ENCODE measurements at regions not wholly inside any gene's neighbourhood (a gene's known extent, or its start where the extent isn't known, plus 50 kb on each side); places are given as distances from the start of the nearest gene placed in this dataset.
"Not testable (repeated sequence)": the region's sequence is repeated elsewhere in the genome, so short reads cannot be mapped to it uniquely, and the experiment has no call there.

- Mint-ChIP-seq H3K36me3 (ENCODE audit: unreplicated experiment) (no peaks in the 10 kb centered on the region), H3K4me1 (ENCODE audit: unreplicated experiment) (no peaks in the 10 kb centered on the region), H3K9me3 (ENCODE audit: unreplicated experiment) (peaks cover 27% of the 10 kb centered on the region), H3K4me3 (ENCODE audit: unreplicated experiment) (no peak overlapping the region), H3K27ac (ENCODE audit: unreplicated experiment) (no peak overlapping the region), H3K27me3 (ENCODE audit: unreplicated experiment) (no peaks in the 10 kb centered on the region)
- no peak for TF ChIP-seq CTCF (IDR thresholded peaks at IDR 0.05)
- peak; percentile 73 for DNase-seq (ENCODE audit: extremely low spot score, unreplicated experiment)
Observed at GRCh38 chr17:34012709-34013375, 242.2 kb upstream of the CCL2 start.

GRCh38 chr17:34015253-34015652, 239.8 kb upstream of the CCL2 start:
- Mint-ChIP-seq H3K36me3 (ENCODE audit: unreplicated experiment) (no peaks in the 10 kb centered on the region), H3K27me3 (ENCODE audit: unreplicated experiment) (no peaks in the 10 kb centered on the region), H3K4me1 (ENCODE audit: unreplicated experiment) (no peaks in the 10 kb centered on the region), H3K4me3 (ENCODE audit: unreplicated experiment) (no peak overlapping the region), H3K27ac (ENCODE audit: unreplicated experiment) (no peak overlapping the region), H3K9me3 (ENCODE audit: unreplicated experiment) (peaks cover 33% of the 10 kb centered on the region)
- peak; percentile 53 for DNase-seq (ENCODE audit: extremely low spot score, unreplicated experiment)
- no peak for TF ChIP-seq CTCF (IDR thresholded peaks at IDR 0.05)

- no peak overlapping the region for H3K4me3 Mint-ChIP-seq (ENCODE audit: unreplicated experiment)
- DNase-seq (ENCODE audit: extremely low spot score, unreplicated experiment) = no peak
- H3K9me3 Mint-ChIP-seq (ENCODE audit: unreplicated experiment) = peaks cover 17% of the 10 kb centered on the region
- H3K4me1 Mint-ChIP-seq (ENCODE audit: unreplicated experiment) = no peaks in the 10 kb centered on the region
- H3K36me3 Mint-ChIP-seq (ENCODE audit: unreplicated experiment) = no peaks in the 10 kb centered on the region
- H3K27me3 Mint-ChIP-seq (ENCODE audit: unreplicated experiment) = no peaks in the 10 kb centered on the region
- H3K27ac Mint-ChIP-seq (ENCODE audit: unreplicated experiment) = no peak overlapping the region
- no peak for TF ChIP-seq CTCF (IDR thresholded peaks at IDR 0.05)
Observed at GRCh38 chr17:34024386-34024785, 230.7 kb upstream of the CCL2 start.

- H3K36me3 Mint-ChIP-seq (ENCODE audit: unreplicated experiment) = no peaks in the 10 kb centered on the region
Observed at GRCh38 chr17:34024806-34025551, 230.1 kb upstream of the CCL2 start.

GRCh38 chr17:34030601-34031000, 224.5 kb upstream of the CCL2 start:
- not testable (repeated sequence) for H3K4me3 Mint-ChIP-seq (ENCODE audit: unreplicated experiment)

More at GRCh38 chr17:34024806-34025551, 230.1 kb upstream of the CCL2 start:
- Mint-ChIP-seq H3K27ac (ENCODE audit: unreplicated experiment) (no peak overlapping the region), H3K27me3 (ENCODE audit: unreplicated experiment) (no peaks in the 10 kb centered on the region), H3K4me1 (ENCODE audit: unreplicated experiment) (no peaks in the 10 kb centered on the region), H3K4me3 (ENCODE audit: unreplicated experiment) (no peak overlapping the region), H3K9me3 (ENCODE audit: unreplicated experiment) (peaks cover 23% of the 10 kb centered on the region)
- no peak for TF ChIP-seq CTCF (IDR thresholded peaks at IDR 0.05)
- no peak for DNase-seq (ENCODE audit: extremely low spot score, unreplicated experiment)

GRCh38 chr17:34032305-34032704, 222.8 kb upstream of the CCL2 start:
- H3K9me3 Mint-ChIP-seq (ENCODE audit: unreplicated experiment) = peaks cover 20% of the 10 kb centered on the region

More at GRCh38 chr17:34030601-34031000, 224.5 kb upstream of the CCL2 start:
- H3K27me3 Mint-ChIP-seq (ENCODE audit: unreplicated experiment); DNase-seq (ENCODE audit: extremely low spot score, unreplicated experiment); H3K4me1 Mint-ChIP-seq (ENCODE audit: unreplicated experiment); H3K27ac Mint-ChIP-seq (ENCODE audit: unreplicated experiment); H3K36me3 Mint-ChIP-seq (ENCODE audit: unreplicated experiment): not testable (repeated sequence)
- H3K9me3 Mint-ChIP-seq (ENCODE audit: unreplicated experiment) = peaks cover 20% of the 10 kb centered on the region

GRCh38 chr17:34038786-34039185, 216.3 kb upstream of the CCL2 start:
- H3K4me1 Mint-ChIP-seq (ENCODE audit: unreplicated experiment); DNase-seq (ENCODE audit: extremely low spot score, unreplicated experiment); H3K4me3 Mint-ChIP-seq (ENCODE audit: unreplicated experiment); H3K27ac Mint-ChIP-seq (ENCODE audit: unreplicated experiment); H3K27me3 Mint-ChIP-seq (ENCODE audit: unreplicated experiment); H3K36me3 Mint-ChIP-seq (ENCODE audit: unreplicated experiment): not testable (repeated sequence)
- H3K9me3 Mint-ChIP-seq (ENCODE audit: unreplicated experiment) = peaks cover 27% of the 10 kb centered on the region

More at GRCh38 chr17:34032305-34032704, 222.8 kb upstream of the CCL2 start:
- DNase-seq (ENCODE audit: extremely low spot score, unreplicated experiment); H3K4me3 Mint-ChIP-seq (ENCODE audit: unreplicated experiment); H3K27ac Mint-ChIP-seq (ENCODE audit: unreplicated experiment); H3K36me3 Mint-ChIP-seq (ENCODE audit: unreplicated experiment); H3K27me3 Mint-ChIP-seq (ENCODE audit: unreplicated experiment); H3K4me1 Mint-ChIP-seq (ENCODE audit: unreplicated experiment): not testable (repeated sequence)

- not testable (repeated sequence) for DNase-seq (ENCODE audit: extremely low spot score, unreplicated experiment); H3K4me3 Mint-ChIP-seq (ENCODE audit: unreplicated experiment); H3K4me1 Mint-ChIP-seq (ENCODE audit: unreplicated experiment); H3K27me3 Mint-ChIP-seq (ENCODE audit: unreplicated experiment); H3K36me3 Mint-ChIP-seq (ENCODE audit: unreplicated experiment); H3K27ac Mint-ChIP-seq (ENCODE audit: unreplicated experiment)
- H3K9me3 Mint-ChIP-seq (ENCODE audit: unreplicated experiment) = peaks cover 27% of the 10 kb centered on the region
Observed at GRCh38 chr17:34039213-34039612, 215.9 kb upstream of the CCL2 start.

All from osteocyte (in vitro differentiated cells).